NT2/D1 (cell line): ENCODE measurements at regions not wholly inside any gene's neighbourhood (a gene's known extent, or its start where the extent isn't known, plus 50 kb on each side); places are given as distances from the start of the nearest gene placed in this dataset.
A peak's percentile ranks its signal among the peaks of the same experiment; 100 is the strongest.

ENCODE experiments used
- DNase-seq: peaks from one replicate; pipeline ENCODE4 v3.0.0-alpha.2; 2011; ENCODE audit warnings: low read depth, low spot score
- H3K27me3 ChIP-seq: 2 replicates; pipeline ENCODE4 v1.6.0; 2011; ENCODE audit warnings: mild to moderate bottlenecking; ENCODE audit not compliant: insufficient read length, insufficient read depth
- H3K36me3 ChIP-seq: 2 replicates; pipeline ENCODE4 v1.6.1; 2011; ENCODE audit warnings: mild to moderate bottlenecking, low read length, mixed read lengths; ENCODE audit not compliant: insufficient read depth, insufficient read length
- H3K4me1 ChIP-seq: 2 replicates; pipeline ENCODE4 v1.5.1; 2011; ENCODE audit not compliant: insufficient read depth, insufficient read length
- H3K4me3 ChIP-seq: 2 replicates; pipeline ENCODE4 v1.5.1; 2011; ENCODE audit warnings: low read depth; ENCODE audit not compliant: insufficient read length
- H3K9ac ChIP-seq: 2 replicates; pipeline ENCODE4 v1.6.0; 2011; ENCODE audit warnings: low read depth; ENCODE audit not compliant: insufficient read length
- H3K9me3 ChIP-seq: 2 replicates; pipeline ENCODE4 v1.5.1; 2011; ENCODE audit warnings: mild to moderate bottlenecking, low read length; ENCODE audit not compliant: insufficient read depth
- SUZ12 ChIP-seq: IDR thresholded peaks from 2 replicates; pipeline ENCODE4 v1.6.1; 2011; ENCODE audit not compliant: insufficient read length, insufficient read depth; ENCODE audit errors: extremely low read depth
- YY1 ChIP-seq: IDR thresholded peaks from 2 replicates; pipeline ENCODE4 v1.6.1; 2011; ENCODE audit not compliant: insufficient read length, insufficient read depth
- ZNF274 ChIP-seq: IDR thresholded peaks from 2 replicates; pipeline ENCODE4 v1.6.1; 2011; ENCODE audit warnings: mild to moderate bottlenecking, low read depth, low read length

DNA sequence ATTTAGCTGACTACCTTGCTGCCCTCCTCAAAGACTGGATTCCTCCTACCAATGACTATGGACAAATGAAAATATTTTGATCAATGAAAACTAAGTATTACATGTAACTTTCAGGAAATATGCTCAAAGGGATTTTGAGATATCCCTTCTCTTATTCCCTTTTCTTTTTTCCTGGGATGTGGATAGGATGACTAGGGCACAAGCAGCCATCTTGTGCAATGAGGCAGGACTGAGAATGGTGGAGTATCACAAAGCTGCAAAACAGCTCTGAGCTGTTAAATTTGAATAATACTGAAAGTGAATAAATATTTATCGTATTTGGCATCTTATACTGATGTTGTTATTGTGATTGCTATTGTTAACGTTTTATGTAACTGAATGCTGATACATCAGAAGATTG, 333.1 kb upstream of the NUDT12 start:
- peaks cover 9% of the 10 kb centered on the region; the same call in 1 of the 2 replicates for H3K9me3 ChIP-seq
- no peak for TF ChIP-seq SUZ12
- TF ChIP-seq ZNF274: no peak
- peak; percentile 16 for TF ChIP-seq YY1
- no peak overlapping the region for H3K4me3 ChIP-seq
- H3K4me1 ChIP-seq: no peaks in the 10 kb centered on the region
- no peak for DNase-seq
- H3K27me3 ChIP-seq: no peaks in the 10 kb centered on the region
- no peaks in the 10 kb centered on the region for H3K36me3 ChIP-seq
- H3K9ac ChIP-seq: no peak overlapping the region

DNA sequence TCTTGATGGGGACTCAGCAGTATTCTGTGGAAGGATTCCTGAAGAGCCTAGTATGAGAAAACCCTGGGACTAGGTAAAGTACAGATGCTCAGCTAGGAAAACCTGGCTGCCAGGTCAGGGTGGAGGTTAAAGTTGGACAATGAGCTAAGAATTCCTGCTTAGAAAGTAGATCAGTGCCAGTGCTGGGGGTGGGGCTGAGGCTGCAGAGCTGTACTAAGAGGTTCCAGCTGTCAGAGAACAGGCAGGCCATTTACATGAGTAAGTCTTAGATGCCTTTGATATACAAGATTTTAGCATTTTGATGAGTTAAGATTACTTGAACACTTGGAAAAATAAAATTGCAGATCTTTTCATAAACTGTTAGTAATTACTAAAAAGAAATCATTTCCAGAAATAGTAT, 332.3 kb upstream of the NUDT12 start:
- DNase-seq: peak; percentile 33
- no peaks in the 10 kb centered on the region for H3K36me3 ChIP-seq
- no peak for TF ChIP-seq SUZ12
- H3K4me3 ChIP-seq: no peak overlapping the region
- H3K9ac ChIP-seq: no peak overlapping the region
- H3K9me3 ChIP-seq: peaks cover 3% of the 10 kb centered on the region; the same call in 1 of the 2 replicates
- no peaks in the 10 kb centered on the region for H3K4me1 ChIP-seq
- H3K27me3 ChIP-seq: no peaks in the 10 kb centered on the region

DNA sequence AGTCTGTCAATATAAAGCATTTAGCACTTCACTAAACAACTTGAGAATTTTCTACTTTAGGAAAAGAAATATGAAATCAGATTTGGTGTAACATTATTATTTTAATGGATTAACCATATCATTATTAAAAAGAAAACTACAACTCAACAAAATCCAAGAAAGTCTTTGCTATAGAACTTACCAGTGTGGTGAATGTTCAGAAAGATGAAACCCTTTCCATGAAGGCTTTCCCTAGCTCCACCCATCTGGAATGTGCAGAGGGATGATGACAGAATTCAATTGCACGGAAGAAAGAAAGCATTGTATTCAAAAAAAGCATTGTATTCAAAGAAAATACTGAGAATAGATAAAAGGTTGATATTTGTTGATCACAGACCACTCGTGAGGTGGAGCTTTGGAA, 328.6 kb upstream of the NUDT12 start:
- no peak for DNase-seq
- H3K36me3 ChIP-seq: no peaks in the 10 kb centered on the region

DNA sequence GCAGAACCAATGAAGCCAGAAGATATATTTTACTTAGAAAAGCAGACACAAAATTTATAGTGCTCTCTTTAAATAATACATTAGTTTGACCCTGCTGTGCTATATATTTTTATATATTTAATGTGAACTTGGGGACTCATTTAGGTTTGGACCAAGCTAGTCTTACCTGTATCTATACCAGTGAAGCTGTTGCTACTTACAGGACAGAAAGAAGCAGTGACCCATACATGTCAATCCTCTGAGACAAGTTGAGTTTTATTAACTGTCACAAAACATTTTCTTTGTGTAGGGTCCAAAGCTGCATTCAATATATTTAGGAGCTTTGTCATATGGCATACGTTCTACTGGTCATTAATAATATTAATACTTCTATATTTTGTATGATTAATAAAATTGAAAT, 327.7 kb upstream of the NUDT12 start:
- Histone ChIP-seq H3K9ac (no peak overlapping the region), H3K27me3 (no peaks in the 10 kb centered on the region), H3K36me3 (no peaks in the 10 kb centered on the region), H3K9me3 (no peaks in the 10 kb centered on the region), H3K4me3 (no peak overlapping the region), H3K4me1 (no peaks in the 10 kb centered on the region)
- TF ChIP-seq YY1 (no peak), SUZ12 (no peak), ZNF274 (no peak)
- DNase-seq: no peak

More for the DNA sequence above, 328.6 kb upstream of the NUDT12 start:
- Histone ChIP-seq H3K9me3 (no peaks in the 10 kb centered on the region), H3K4me3 (no peak overlapping the region), H3K4me1 (no peaks in the 10 kb centered on the region), H3K9ac (no peak overlapping the region), H3K27me3 (no peaks in the 10 kb centered on the region)
- TF ChIP-seq YY1: no peak
- no peak for TF ChIP-seq SUZ12
- TF ChIP-seq ZNF274: no peak

DNA sequence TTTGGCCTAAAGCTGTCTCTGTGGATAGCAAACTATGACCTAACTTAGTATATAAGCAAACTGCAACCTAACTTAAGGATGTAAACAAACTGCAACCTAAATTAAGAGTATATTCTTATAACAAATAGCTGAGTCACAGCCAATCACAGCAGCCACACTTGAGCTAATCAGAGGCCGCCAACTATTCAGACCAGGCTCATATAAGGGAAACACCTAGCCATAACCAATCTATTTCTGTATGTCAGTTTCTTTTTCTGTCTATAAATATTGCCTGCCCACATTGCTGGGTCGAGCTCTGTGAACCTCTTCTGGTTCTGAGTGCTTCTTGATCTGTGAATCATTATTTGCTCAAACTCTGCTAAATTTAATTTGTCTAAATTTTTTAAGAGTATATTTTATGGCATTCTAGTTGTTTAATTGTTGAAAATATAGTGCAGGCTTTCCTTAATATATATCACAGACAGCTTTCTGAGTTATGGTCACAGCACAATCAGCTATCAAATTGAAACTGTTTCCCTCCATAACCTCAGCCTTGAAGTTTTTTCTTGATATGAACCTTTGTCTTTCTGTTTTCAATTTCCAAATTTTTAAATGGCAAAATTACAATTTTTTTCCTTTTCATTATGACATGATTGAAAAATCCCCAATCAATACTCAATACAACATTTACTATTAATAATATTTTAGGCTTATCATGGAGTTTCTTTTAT, 327.1 kb upstream of the NUDT12 start:
- Histone ChIP-seq H3K9me3 (no peaks in the 10 kb centered on the region), H3K9ac (no peak overlapping the region)
- TF ChIP-seq ZNF274: no peak
- TF ChIP-seq YY1: no peak

DNA sequence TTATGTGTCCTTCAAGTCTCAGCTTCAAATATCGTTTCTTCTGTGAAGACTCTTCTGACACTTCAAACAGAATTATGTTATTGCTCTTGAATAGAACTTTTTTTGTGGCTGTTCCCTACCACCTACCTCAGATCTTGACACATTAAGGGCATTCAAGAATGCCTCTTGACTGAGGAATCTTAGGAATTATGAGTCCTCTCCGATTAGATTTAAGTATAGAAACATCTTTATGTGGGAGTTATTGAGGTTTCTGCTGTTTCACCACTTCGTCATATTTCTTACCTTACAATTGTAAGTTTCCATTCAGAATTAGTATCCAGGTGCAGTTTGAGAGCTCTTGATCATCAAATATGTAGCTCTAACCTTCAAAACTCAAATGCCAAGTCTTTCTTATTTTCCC, 324.2 kb upstream of the NUDT12 start:
- Histone ChIP-seq H3K9ac (no peak overlapping the region), H3K4me1 (no peaks in the 10 kb centered on the region), H3K4me3 (no peak overlapping the region), H3K27me3 (no peaks in the 10 kb centered on the region), H3K9me3 (no peaks in the 10 kb centered on the region), H3K36me3 (no peaks in the 10 kb centered on the region)
- no peak for DNase-seq
- no peak for TF ChIP-seq YY1
- no peak for TF ChIP-seq ZNF274
- no peak for TF ChIP-seq SUZ12

More for the DNA sequence above, 327.1 kb upstream of the NUDT12 start:
- Histone ChIP-seq H3K27me3 (no peaks in the 10 kb centered on the region), H3K4me3 (no peak overlapping the region), H3K4me1 (no peaks in the 10 kb centered on the region), H3K36me3 (no peaks in the 10 kb centered on the region)
- no peak for DNase-seq

DNA sequence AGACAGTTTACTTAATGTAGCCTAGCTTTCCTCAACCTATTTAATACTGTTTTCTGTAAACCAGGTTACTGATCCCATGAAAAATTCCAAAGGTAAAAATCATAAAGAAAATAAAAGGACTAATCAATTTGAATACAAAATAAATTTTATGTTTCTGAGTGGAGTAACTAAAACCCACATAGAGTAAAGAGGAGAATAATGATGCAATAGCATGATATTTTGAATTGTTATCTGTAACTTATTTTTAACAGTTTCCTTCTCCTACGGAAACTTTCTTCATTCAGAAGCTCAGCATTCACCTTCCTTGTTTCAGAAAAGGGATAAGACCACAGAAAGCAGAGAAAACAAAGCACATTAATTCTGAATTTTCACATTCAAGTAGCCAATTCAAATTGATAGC, 320.6 kb upstream of the NUDT12 start:
- no peak overlapping the region for H3K9ac ChIP-seq
- H3K4me3 ChIP-seq: no peak overlapping the region
- TF ChIP-seq ZNF274 (no peak), SUZ12 (no peak), YY1 (no peak)
- no peaks in the 10 kb centered on the region for H3K9me3 ChIP-seq
- DNase-seq: no peak
- no peaks in the 10 kb centered on the region for H3K4me1 ChIP-seq
- no peaks in the 10 kb centered on the region for H3K36me3 ChIP-seq
- no peaks in the 10 kb centered on the region for H3K27me3 ChIP-seq
